ENCODE measurements at regions not wholly inside any gene's neighbourhood (a gene's known extent, or its start where the extent isn't known, plus 50 kb on each side); places are given as distances from the start of the nearest gene placed in this dataset.

DNA sequence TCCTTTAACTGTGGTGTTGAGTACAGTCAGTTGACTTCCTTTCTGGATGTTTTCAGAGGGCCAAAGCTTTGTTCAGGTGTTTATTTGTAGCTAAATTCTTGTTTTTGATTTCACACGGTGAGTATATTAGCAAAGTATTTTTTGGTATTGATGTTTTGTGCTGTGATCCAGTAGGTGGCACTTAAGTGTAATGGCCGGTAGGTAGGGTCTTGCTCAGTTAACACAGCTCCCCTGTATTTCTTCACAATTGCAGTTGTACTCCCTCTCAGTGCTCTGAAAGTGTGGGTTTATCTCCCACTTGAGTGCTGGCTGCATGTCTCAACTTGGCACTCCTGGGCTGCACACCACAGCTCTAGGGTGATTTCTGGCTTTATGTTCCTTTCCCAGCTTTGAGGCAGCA is 339.5 kb downstream of the AEBP2 start:
- Mint-ChIP-seq H3K4me3 (ENCODE audit: unreplicated experiment) (no peak overlapping the region), H3K27me3 (ENCODE audit: unreplicated experiment) (peaks cover 7% of the 10 kb centered on the region), H3K4me1 (ENCODE audit: low read depth, unreplicated experiment) (peaks cover 5% of the 10 kb centered on the region), H3K27ac (ENCODE audit: unreplicated experiment) (no peak overlapping the region), H3K36me3 (ENCODE audit: unreplicated experiment) (peaks cover 6% of the 10 kb centered on the region), H3K9me3 (ENCODE audit: unreplicated experiment) (peaks cover 6% of the 10 kb centered on the region)
- no peak for DNase-seq
- TF ChIP-seq, protein P1, sequence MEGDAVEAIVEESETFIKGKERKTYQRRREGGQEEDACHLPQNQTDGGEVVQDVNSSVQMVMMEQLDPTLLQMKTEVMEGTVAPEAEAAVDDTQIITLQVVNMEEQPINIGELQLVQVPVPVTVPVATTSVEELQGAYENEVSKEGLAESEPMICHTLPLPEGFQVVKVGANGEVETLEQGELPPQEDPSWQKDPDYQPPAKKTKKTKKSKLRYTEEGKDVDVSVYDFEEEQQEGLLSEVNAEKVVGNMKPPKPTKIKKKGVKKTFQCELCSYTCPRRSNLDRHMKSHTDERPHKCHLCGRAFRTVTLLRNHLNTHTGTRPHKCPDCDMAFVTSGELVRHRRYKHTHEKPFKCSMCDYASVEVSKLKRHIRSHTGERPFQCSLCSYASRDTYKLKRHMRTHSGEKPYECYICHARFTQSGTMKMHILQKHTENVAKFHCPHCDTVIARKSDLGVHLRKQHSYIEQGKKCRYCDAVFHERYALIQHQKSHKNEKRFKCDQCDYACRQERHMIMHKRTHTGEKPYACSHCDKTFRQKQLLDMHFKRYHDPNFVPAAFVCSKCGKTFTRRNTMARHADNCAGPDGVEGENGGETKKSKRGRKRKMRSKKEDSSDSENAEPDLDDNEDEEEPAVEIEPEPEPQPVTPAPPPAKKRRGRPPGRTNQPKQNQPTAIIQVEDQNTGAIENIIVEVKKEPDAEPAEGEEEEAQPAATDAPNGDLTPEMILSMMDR (IDR thresholded peaks at IDR 0.05; ENCODE audit: partially characterized antibody, unreplicated experiment), result no peak

DNA sequence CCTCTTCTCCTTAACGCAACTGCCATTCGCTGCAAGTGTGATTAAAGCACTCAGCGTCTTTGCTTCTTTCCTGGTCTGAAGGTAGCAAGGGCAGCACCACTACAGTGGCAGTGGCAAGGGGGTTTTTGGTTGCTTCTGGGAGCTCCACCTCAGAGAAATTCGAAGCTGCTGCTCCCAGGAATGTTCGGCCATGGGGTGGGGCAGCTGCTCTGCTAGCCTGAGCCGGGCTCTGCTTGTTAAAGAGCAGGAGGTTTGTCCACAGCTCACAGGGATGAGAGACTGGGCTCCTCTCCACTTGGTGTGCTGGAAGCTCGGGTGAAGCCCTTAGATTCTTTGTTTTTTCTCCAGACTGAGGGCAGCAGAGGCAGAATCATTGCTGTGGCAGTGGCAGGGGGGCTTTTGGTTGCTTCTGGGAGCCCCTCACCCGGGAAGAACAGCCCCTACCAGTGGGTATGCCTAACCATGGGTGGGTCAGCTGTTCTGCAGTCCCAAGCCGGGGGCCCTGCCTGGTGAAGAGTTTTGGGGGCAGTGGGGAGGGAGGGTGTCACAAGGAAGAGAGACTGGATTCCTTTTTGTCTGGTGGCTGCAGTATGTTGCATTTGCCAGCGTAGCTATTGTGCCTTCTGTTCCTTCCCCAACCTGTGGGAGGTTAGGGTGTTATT is 340.2 kb downstream of the AEBP2 start:
- Mint-ChIP-seq H3K4me1 (ENCODE audit: low read depth, unreplicated experiment) (peaks cover 7% of the 10 kb centered on the region), H3K9me3 (ENCODE audit: unreplicated experiment) (peaks cover 6% of the 10 kb centered on the region), H3K27me3 (ENCODE audit: unreplicated experiment) (peaks cover 10% of the 10 kb centered on the region), H3K36me3 (ENCODE audit: unreplicated experiment) (peaks cover 6% of the 10 kb centered on the region), H3K27ac (ENCODE audit: unreplicated experiment) (no peak overlapping the region), H3K4me3 (ENCODE audit: unreplicated experiment) (no peak overlapping the region)
- peak; percentile 22 for DNase-seq
- TF ChIP-seq, protein P1 (IDR thresholded peaks at IDR 0.05; ENCODE audit: partially characterized antibody, unreplicated experiment), result no peak

DNA sequence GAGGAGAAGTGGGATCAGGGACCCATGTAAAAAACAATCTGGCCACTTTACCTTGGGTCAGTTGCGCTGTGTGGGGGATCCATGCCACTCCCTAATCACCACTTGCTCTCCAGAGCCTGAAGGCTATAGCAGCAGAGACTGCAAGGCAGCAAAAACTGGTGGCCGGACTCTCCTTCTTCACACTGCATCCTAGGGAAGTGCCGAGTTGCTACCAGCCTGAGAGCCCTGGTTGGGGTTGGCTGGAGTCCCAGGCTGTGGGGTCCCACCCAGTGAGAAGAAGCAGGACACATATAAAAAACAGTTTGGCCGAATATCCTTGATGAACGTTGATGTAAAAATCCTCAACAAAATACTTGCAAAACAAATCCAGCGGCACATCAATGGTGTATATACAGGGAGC is 341.2 kb downstream of the AEBP2 start:
- Mint-ChIP-seq H3K4me3 (ENCODE audit: unreplicated experiment) (no peak overlapping the region), H3K27ac (ENCODE audit: unreplicated experiment) (no peak overlapping the region), H3K9me3 (ENCODE audit: unreplicated experiment) (peaks cover 5% of the 10 kb centered on the region), H3K36me3 (ENCODE audit: unreplicated experiment) (peaks cover 6% of the 10 kb centered on the region), H3K4me1 (ENCODE audit: low read depth, unreplicated experiment) (peaks cover 7% of the 10 kb centered on the region), H3K27me3 (ENCODE audit: unreplicated experiment) (peaks cover 12% of the 10 kb centered on the region)
- DNase-seq, result no peak
- TF ChIP-seq, protein P1 (IDR thresholded peaks at IDR 0.05; ENCODE audit: partially characterized antibody, unreplicated experiment), result no peak

DNA sequence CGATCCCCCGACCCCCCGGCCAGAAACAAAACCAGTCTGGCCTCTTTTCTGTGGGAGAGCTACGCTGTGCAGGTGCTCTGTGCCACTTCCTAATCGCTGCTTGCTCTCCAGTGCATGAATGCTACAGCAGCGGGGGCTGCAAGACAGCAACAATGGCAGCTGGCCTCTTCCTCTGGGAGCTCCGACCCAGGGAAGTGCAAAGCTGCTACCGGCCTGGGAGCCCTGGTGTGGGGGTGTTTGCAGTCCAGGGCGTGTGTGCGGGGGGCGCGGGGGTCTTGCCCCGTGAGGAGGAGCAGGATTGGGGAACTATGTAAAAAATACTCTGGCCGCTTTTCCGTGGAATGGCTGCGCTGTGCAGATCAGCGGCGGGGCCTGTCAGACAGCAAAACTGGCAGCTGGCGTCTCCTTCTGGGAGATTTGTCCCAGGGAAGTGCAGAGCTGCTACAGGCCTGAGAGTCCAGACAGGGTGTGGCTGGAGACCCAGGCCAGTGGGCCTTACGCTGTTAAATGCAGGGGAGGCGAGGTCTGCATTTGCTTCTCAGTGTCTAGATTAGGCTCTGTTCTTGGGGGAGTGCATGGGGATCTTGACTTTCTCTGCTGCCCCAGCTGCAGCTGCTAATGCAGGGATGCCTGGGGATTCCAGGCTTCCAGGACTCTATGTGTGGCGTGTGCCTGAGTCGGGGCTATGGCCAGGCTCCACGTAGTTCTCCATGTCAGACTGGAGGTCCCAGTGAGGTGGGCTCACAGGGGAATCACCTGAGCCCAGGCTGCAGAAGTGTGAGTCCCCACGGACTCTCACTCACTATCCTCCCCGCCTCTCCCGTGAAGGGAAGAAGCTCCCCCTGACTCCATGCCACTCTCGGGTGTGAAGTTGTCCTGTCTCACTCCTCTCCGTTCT is 344.5 kb downstream of the AEBP2 start:
- H3K4me1 Mint-ChIP-seq (ENCODE audit: low read depth, unreplicated experiment), result peaks cover 7% of the 10 kb centered on the region
- H3K27ac Mint-ChIP-seq (ENCODE audit: unreplicated experiment), result peak overlapping the region; percentile 97
- H3K9me3 Mint-ChIP-seq (ENCODE audit: unreplicated experiment), result peaks cover 5% of the 10 kb centered on the region
- H3K27me3 Mint-ChIP-seq (ENCODE audit: unreplicated experiment), result peaks cover 10% of the 10 kb centered on the region
- DNase-seq, result peak; percentile 69
- TF ChIP-seq, protein P1 (IDR thresholded peaks at IDR 0.05; ENCODE audit: partially characterized antibody, unreplicated experiment), result no peak
- no peaks in the 10 kb centered on the region for H3K36me3 Mint-ChIP-seq (ENCODE audit: unreplicated experiment)
- H3K4me3 Mint-ChIP-seq (ENCODE audit: unreplicated experiment), result peak overlapping the region; percentile 28

DNA sequence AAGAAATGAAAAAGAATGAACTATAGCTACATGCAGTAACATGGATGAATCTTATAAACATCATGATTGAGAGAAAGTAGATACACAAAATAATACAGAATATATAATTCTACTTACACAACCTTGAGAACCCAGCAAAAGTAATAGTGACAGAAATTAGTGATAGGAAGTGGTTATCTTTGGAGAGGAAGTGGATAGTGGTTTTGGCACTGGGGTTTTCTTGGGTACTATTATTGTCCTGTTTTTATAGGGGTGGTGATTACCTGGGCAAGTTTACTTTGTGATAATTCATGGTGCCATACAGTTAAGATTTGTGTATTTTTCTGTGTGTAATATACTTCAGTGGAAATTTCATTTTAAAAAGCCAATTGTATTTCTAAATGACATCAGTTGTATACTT is 352.7 kb downstream of the AEBP2 start:
- H3K4me1 Mint-ChIP-seq (ENCODE audit: low read depth, unreplicated experiment), result no peaks in the 10 kb centered on the region
- H3K36me3 Mint-ChIP-seq (ENCODE audit: unreplicated experiment), result no peaks in the 10 kb centered on the region
- TF ChIP-seq, protein P1 (IDR thresholded peaks at IDR 0.05; ENCODE audit: partially characterized antibody, unreplicated experiment), result no peak
- no peak for DNase-seq
- no peak overlapping the region for H3K27ac Mint-ChIP-seq (ENCODE audit: unreplicated experiment)
- H3K4me3 Mint-ChIP-seq (ENCODE audit: unreplicated experiment), result no peak overlapping the region
- H3K27me3 Mint-ChIP-seq (ENCODE audit: unreplicated experiment), result no peaks in the 10 kb centered on the region
- H3K9me3 Mint-ChIP-seq (ENCODE audit: unreplicated experiment), result no peaks in the 10 kb centered on the region
